Kidney capillary endothelial cell (primary cell): ENCODE measurements at regions not wholly inside any gene's neighbourhood (a gene's known extent, or its start where the extent isn't known, plus 50 kb on each side); places are given as distances from the start of the nearest gene placed in this dataset.

Experiments
- DNase-seq: peaks from one replicate; pipeline ENCODE4 v3.0.0-alpha.2; 2018; ENCODE audit warnings: low spot score

- DNase-seq = no peak
Observed at GRCh38 chr6:10305790-10306415, 109.0 kb downstream of the TFAP2A start.

GRCh38 chr6:10303608-10304506 lies 111.0 kb downstream of the TFAP2A start:
- no peak for DNase-seq

- no peak for DNase-seq
Observed at GRCh38 chr6:10302566-10303235, 112.2 kb downstream of the TFAP2A start.

GRCh38 chr6:10300071-10300470 lies 114.8 kb downstream of the TFAP2A start:
- no peak for DNase-seq

GRCh38 chr6:10297832-10298231 lies 117.0 kb downstream of the TFAP2A start:
- DNase-seq = no peak

GRCh38 chr6:10278746-10279145 lies 136.1 kb downstream of the TFAP2A start:
- no peak for DNase-seq

GRCh38 chr6:10276660-10277287 lies 138.1 kb downstream of the TFAP2A start:
- DNase-seq = no peak

GRCh38 chr6:10276106-10276505 lies 138.8 kb downstream of the TFAP2A start:
- no peak for DNase-seq

GRCh38 chr6:10272591-10272990 lies 142.3 kb downstream of the TFAP2A start:
- no peak for DNase-seq

GRCh38 chr6:10271982-10272381 lies 142.9 kb downstream of the TFAP2A start:
- no peak for DNase-seq

- no peak for DNase-seq
Observed at GRCh38 chr6:10269814-10270472, 144.9 kb downstream of the TFAP2A start.

GRCh38 chr6:10268611-10269310 lies 146.1 kb downstream of the TFAP2A start:
- no peak for DNase-seq

GRCh38 chr6:10268111-10268510 lies 146.8 kb downstream of the TFAP2A start:
- DNase-seq = no peak

- DNase-seq = no peak
Observed at GRCh38 chr6:10266462-10266861, 148.4 kb downstream of the TFAP2A start.

GRCh38 chr6:10266061-10266460 lies 148.8 kb downstream of the TFAP2A start:
- DNase-seq = no peak

- no peak for DNase-seq
Observed at GRCh38 chr6:10262505-10262904, 152.4 kb downstream of the TFAP2A start.

GRCh38 chr6:10259671-10260070 lies 155.2 kb downstream of the TFAP2A start:
- no peak for DNase-seq

GRCh38 chr6:10258341-10258740 lies 156.5 kb downstream of the TFAP2A start:
- DNase-seq = no peak

GRCh38 chr6:10256113-10256690 lies 158.7 kb downstream of the TFAP2A start:
- DNase-seq = peak; percentile 7

- no peak for DNase-seq
Observed at GRCh38 chr6:10250655-10251220, 164.1 kb downstream of the TFAP2A start.
